SK-N-SH (cell line): ENCODE measurements at regions not wholly inside any gene's neighbourhood (a gene's known extent, or its start where the extent isn't known, plus 50 kb on each side); places are given as distances from the start of the nearest gene placed in this dataset.

ENCODE experiments used
- CTCF ChIA-PET: fragments of 300-600, 350-600 bp; formaldehyde crosslinking; extraction: SDS; loops from one replicate; lab custom pipeline; 2021; lab: Yijun Ruan, JAX
- POLR2A ChIA-PET: fragments of 350-600 bp; sonication (Branson Sonifier 250); formaldehyde crosslinking; extraction: SDS; loops from one replicate; lab custom pipeline; 2020; ENCODE audit warnings: antibody characterized with exemption, inconsistent platforms; lab: Yijun Ruan, JAX
- DNase-seq: peaks from one replicate; pipeline ENCODE4 v3.0.0; 2012
- H2AFZ ChIP-seq: fragments of 200-600 bp; sonication (generic); 2 replicates; pipeline ENCODE4 v1.8.1; 2016; ENCODE audit warnings: antibody characterized with exemption, mild to moderate bottlenecking, low read depth
- H3F3A ChIP-seq: fragments of 200-600 bp; sonication (generic); replicated peaks from 2 replicates; pipeline ENCODE3; 2016; ENCODE audit warnings: antibody characterized with exemption, mild to moderate bottlenecking; ENCODE audit not compliant: insufficient read depth
- H3K27ac ChIP-seq, 2 experiments: fragments of 200-500 bp in 1 of 2; fragments of 200-600 bp in 1 of 2; sonication (Bioruptor generic) in 1 of 2; sonication (generic), shearing (Covaris generic) in 1 of 2; 2 replicates each; pipeline versions ENCODE4 v1.5.1 to v1.6.1; 2014 to 2016; ENCODE audit warnings: low read depth in 2 of 2, inconsistent platforms in 1 of 2, low read length in 1 of 2, mild to moderate bottlenecking in 1 of 2, mixed read lengths in 1 of 2
- H3K27me3 ChIP-seq: fragments of 200-600 bp; sonication (generic), shearing (Covaris generic); 2 replicates; pipeline ENCODE4 v1.6.1; 2016; ENCODE audit warnings: mixed run types; ENCODE audit not compliant: insufficient read depth
- H3K36me3 ChIP-seq, 2 experiments: fragments of 200-500 bp in 1 of 2; fragments of 200-600 bp in 1 of 2; sonication (Bioruptor generic) in 1 of 2; sonication (generic) in 1 of 2; replicated peaks in 1 of 2; 2 replicates each; pipeline versions ENCODE3 to v1.5.1; 2014 to 2016; ENCODE audit warnings: low read length in 1 of 2, mild to moderate bottlenecking in 1 of 2; ENCODE audit not compliant: insufficient read depth in 2 of 2, control insufficient read depth in 1 of 2
- H3K4me1 ChIP-seq, 2 experiments: fragments of 200-500 bp in 1 of 2; fragments of 200-600 bp in 1 of 2; sonication (Bioruptor generic) in 1 of 2; sonication (generic), shearing (Covaris generic) in 1 of 2; 2 replicates each; pipeline versions ENCODE4 v1.5.1 to v1.6.1; 2014 to 2016; ENCODE audit warnings: low read depth in 1 of 2, low read length in 1 of 2, mixed run types in 1 of 2; ENCODE audit not compliant: insufficient read depth in 2 of 2, control insufficient read depth in 1 of 2
- H3K4me2 ChIP-seq: fragments of 200-600 bp; sonication (generic), shearing (Covaris generic); 2 replicates; pipeline ENCODE4 v1.6.1; 2017; ENCODE audit warnings: mixed run types
- H3K4me3 ChIP-seq, 2 experiments: fragments of 200-500 bp in 1 of 2; fragments of 200-600 bp in 1 of 2; sonication (Bioruptor generic) in 1 of 2; sonication (generic), shearing (Covaris generic) in 1 of 2; 2 replicates each; pipeline versions ENCODE4 v1.5.1 to v1.8.1; 2014 to 2016; ENCODE audit warnings: low read depth in 2 of 2, inconsistent platforms in 1 of 2, low read length in 1 of 2, mild to moderate bottlenecking in 1 of 2, mixed read lengths in 1 of 2, moderate library complexity in 1 of 2
- H3K79me2 ChIP-seq: fragments of 200-600 bp; sonication (generic); 2 replicates; pipeline ENCODE4 v1.8.1; 2017; ENCODE audit warnings: mild to moderate bottlenecking; ENCODE audit not compliant: insufficient read depth
- H3K9ac ChIP-seq: fragments of 200-600 bp; sonication (generic); 2 replicates; pipeline ENCODE4 v1.6.1; 2017; ENCODE audit warnings: mixed run types
- H3K9me2 ChIP-seq: fragments of 200-600 bp; sonication (generic); 2 replicates; pipeline ENCODE4 v1.6.1; 2017; ENCODE audit warnings: mixed run types
- H3K9me3 ChIP-seq: fragments of 200-600 bp; sonication (generic); 2 replicates; pipeline ENCODE4 v1.6.1; 2017; ENCODE audit warnings: mixed run types, mild to moderate bottlenecking, moderate library complexity
- H4K20me1 ChIP-seq: fragments of 200-600 bp; sonication (generic); 2 replicates; pipeline ENCODE4 v1.6.1; 2017; ENCODE audit warnings: mild to moderate bottlenecking, mixed run types; ENCODE audit not compliant: insufficient read depth
- CHD2 ChIP-seq: fragments of 150-350 bp; IDR thresholded peaks from 2 replicates; pipeline ENCODE4 v1.6.1; 2018; ENCODE audit warnings: low read length; ENCODE audit not compliant: partially characterized antibody
- CTCF ChIP-seq: fragments of 200-600 bp; sonication (generic); IDR thresholded peaks from 2 replicates; pipeline ENCODE4 v1.6.1; 2017; ENCODE audit warnings: antibody characterized with exemption, mild to moderate bottlenecking, moderate library complexity
- EP300 ChIP-seq, 2 experiments: IDR thresholded peaks; 2 replicates each; pipeline versions ENCODE4 v1.4.0 to v1.6.1; 2012; ENCODE audit warnings: borderline replicate concordance in 1 of 2, low read depth in 1 of 2, low read length in 1 of 2
- EZH2phosphoT487 ChIP-seq: fragments of 200-600 bp; sonication (generic); IDR thresholded peaks from 2 replicates; pipeline ENCODE4 v1.6.1; 2017; ENCODE audit warnings: low read depth, mixed run types, mild to moderate bottlenecking, antibody characterized with exemption, moderate library complexity, borderline replicate concordance
- FOSL2 ChIP-seq: IDR thresholded peaks from 2 replicates; pipeline ENCODE4 v1.4.0; 2012; ENCODE audit warnings: low read depth, mild to moderate bottlenecking, moderate library complexity, borderline replicate concordance
- FOXJ3 ChIP-seq: sonication (generic); formaldehyde crosslinking; IDR thresholded peaks from 2 replicates; pipeline ENCODE4 v1.5.1; 2020; ENCODE audit warnings: mild to moderate bottlenecking, missing genetic modification reagents
- GATA2 ChIP-seq: sonication (generic); formaldehyde crosslinking; IDR thresholded peaks from 2 replicates; pipeline ENCODE4 v1.5.0; 2020; ENCODE audit warnings: mild to moderate bottlenecking, missing genetic modification reagents
- JUND ChIP-seq: IDR thresholded peaks from 2 replicates; pipeline ENCODE4 v1.4.0; 2012
- MEF2A ChIP-seq: IDR thresholded peaks from 2 replicates; pipeline ENCODE4 v1.4.0; 2012; ENCODE audit warnings: low read depth, borderline replicate concordance
- MXI1 ChIP-seq: IDR thresholded peaks from 2 replicates; pipeline ENCODE4 v1.6.1; 2012; ENCODE audit warnings: mild to moderate bottlenecking, low read depth, low read length, improper control_type of control experiment
- NRF1 ChIP-seq: IDR thresholded peaks from 2 replicates; pipeline ENCODE4 v1.6.1; 2012; ENCODE audit warnings: low read depth, mild to moderate bottlenecking, low read length
- RAD21 ChIP-seq: IDR thresholded peaks from 2 replicates; pipeline ENCODE4 v1.6.1; 2012; ENCODE audit warnings: mild to moderate bottlenecking, low read length
- REST ChIP-seq: IDR thresholded peaks from 2 replicates; pipeline ENCODE4 v1.6.1; 2012; ENCODE audit warnings: mild to moderate bottlenecking, low read depth, low read length, moderate library complexity
- RFX5 ChIP-seq: IDR thresholded peaks from 2 replicates; pipeline ENCODE4 v1.6.1; 2012; ENCODE audit warnings: mild to moderate bottlenecking, improper control_type of control experiment, low read length
- SIN3A ChIP-seq: IDR thresholded peaks from 2 replicates; pipeline ENCODE4 v1.6.1; 2012; ENCODE audit warnings: low read depth, mild to moderate bottlenecking, low read length, moderate library complexity, borderline replicate concordance
- TEAD4 ChIP-seq: IDR thresholded peaks from 2 replicates; pipeline ENCODE4 v1.4.0; 2012; ENCODE audit warnings: mild to moderate bottlenecking, borderline replicate concordance; ENCODE audit not compliant: insufficient read depth
- USF1 ChIP-seq: IDR thresholded peaks from 2 replicates; pipeline ENCODE4 v1.4.0; 2012; ENCODE audit warnings: low read depth, borderline replicate concordance
- WGBS: methylation state at CpG from one replicate; pipeline ENCODE4 v1.1.6; 2017; ENCODE audit warnings: low lambda C conversion rate; 5-methylcytosine and 5-hydroxymethylcytosine counted together

- POLR2A ChIA-PET, result no interaction called here
- Histone ChIP-seq H3K79me2 (no peaks in the 10 kb centered on the region), H3K4me3 (no peak overlapping the region), H2AFZ (no peak overlapping the region), H3K27ac (no peak overlapping the region), H3K9me2 (no peaks in the 10 kb centered on the region), H3K27me3 (no peaks in the 10 kb centered on the region; the same call in 1 of the 2 replicates), H3K36me3 (no peaks in the 10 kb centered on the region), H4K20me1 (no peaks in the 10 kb centered on the region), H3K4me1 (no peaks in the 10 kb centered on the region), H3K9me3 (no peaks in the 10 kb centered on the region), H3K9ac (no peak overlapping the region), H3K4me2 (no peak overlapping the region)
- 14% methylated on average over 1 of the region's 1 CpG for WGBS
- CTCF ChIA-PET, result no interaction called here
- DNase-seq, result no peak
- TF ChIP-seq MEF2A (no peak), CHD2 (no peak), GATA2 (CRISPR knock-in tag) (no peak), EZH2phosphoT487 (no peak), NRF1 (no peak), JUND (no peak), USF1 (no peak), FOSL2 (no peak), SIN3A (no peak), REST (no peak), TEAD4 (no peak), RFX5 (no peak), CTCF (no peak), MXI1 (no peak), EP300 (IDR thresholded peaks at IDR 0.05; ENCODE audit: borderline replicate concordance in 1 of 2, low read depth in 1 of 2, low read length in 1 of 2) (no peak), RAD21 (no peak), FOXJ3 (CRISPR knock-in tag) (no peak)
- TF ChIP-seq, all 33 proteins: peak for 0
- H3F3A ChIP-seq, result no peaks in the 10 kb centered on the region
Observed at GRCh38 chr16:77555126-77555525, 120.3 kb upstream of the ADAMTS18 start.
